Transverse colon (tissue), 4 donors: ENCODE measurements at regions not wholly inside any gene's neighbourhood (a gene's known extent, or its start where the extent isn't known, plus 50 kb on each side); places are given as distances from the start of the nearest gene placed in this dataset.

ENCODE experiments used
- EP300 ChIP-seq: sonication (generic); formaldehyde crosslinking; IDR thresholded peaks from one replicate; pipeline ENCODE4 v1.6.1; 2017; ENCODE audit warnings: antibody characterized with exemption, low read depth
- POLR2A ChIP-seq: fragments of 450-650 bp; IDR thresholded peaks from one replicate; pipeline ENCODE4 v1.6.1; 2016; ENCODE audit warnings: antibody characterized with exemption, mild to moderate bottlenecking, moderate library complexity
- POLR2AphosphoS5 ChIP-seq, 3 donors: sonication (generic); formaldehyde crosslinking; IDR thresholded peaks; one replicate each; pipeline ENCODE4 v1.6.1; 2016; ENCODE audit warnings: antibody characterized with exemption in 3 of 3
- TF ChIP-seq, protein P1 (sequence below), 5 experiments: fragments of 200-600 bp in 3 of 5; fragments of 450-650 bp in 2 of 5; sonication (generic) in 3 of 5; IDR thresholded peaks; 1 replicate in 2 of 5; 2 replicates in 3 of 5; pipeline ENCODE4 v1.5.1; 2016 to 2017; ENCODE audit warnings: antibody characterized with exemption in 5 of 5, inconsistent platforms in 3 of 5, mild to moderate bottlenecking in 2 of 5, moderate library complexity in 1 of 5

DNA sequence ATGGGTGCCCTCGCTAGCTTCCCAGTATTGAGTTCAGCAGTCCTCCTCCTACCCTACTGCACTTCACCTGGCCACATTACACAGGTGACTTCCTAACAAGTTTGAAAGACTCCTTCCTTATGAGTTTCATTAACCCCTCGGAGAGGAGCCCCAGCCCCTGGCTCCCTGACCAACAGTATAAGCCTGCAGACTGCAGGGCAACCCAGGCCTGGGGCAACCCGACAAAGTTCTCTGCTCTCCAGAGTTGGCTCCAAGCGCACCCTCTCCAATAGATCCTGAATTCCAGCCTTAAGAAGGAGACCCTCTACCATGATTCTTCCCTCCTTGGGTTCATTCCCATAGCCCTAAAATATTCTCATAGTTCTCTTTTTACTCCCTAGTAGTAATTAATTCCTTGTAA lies 1162.8 kb upstream of the TMEFF2 start:
- TF ChIP-seq, protein P1, sequence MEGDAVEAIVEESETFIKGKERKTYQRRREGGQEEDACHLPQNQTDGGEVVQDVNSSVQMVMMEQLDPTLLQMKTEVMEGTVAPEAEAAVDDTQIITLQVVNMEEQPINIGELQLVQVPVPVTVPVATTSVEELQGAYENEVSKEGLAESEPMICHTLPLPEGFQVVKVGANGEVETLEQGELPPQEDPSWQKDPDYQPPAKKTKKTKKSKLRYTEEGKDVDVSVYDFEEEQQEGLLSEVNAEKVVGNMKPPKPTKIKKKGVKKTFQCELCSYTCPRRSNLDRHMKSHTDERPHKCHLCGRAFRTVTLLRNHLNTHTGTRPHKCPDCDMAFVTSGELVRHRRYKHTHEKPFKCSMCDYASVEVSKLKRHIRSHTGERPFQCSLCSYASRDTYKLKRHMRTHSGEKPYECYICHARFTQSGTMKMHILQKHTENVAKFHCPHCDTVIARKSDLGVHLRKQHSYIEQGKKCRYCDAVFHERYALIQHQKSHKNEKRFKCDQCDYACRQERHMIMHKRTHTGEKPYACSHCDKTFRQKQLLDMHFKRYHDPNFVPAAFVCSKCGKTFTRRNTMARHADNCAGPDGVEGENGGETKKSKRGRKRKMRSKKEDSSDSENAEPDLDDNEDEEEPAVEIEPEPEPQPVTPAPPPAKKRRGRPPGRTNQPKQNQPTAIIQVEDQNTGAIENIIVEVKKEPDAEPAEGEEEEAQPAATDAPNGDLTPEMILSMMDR (IDR thresholded peaks at IDR 0.05): no peak
- TF ChIP-seq POLR2A (no peak), POLR2AphosphoS5 (IDR thresholded peaks at IDR 0.05) (no peak), EP300 (no peak)
